NB4 (cell line): ENCODE measurements at regions not wholly inside any gene's neighbourhood (a gene's known extent, or its start where the extent isn't known, plus 50 kb on each side); places are given as distances from the start of the nearest gene placed in this dataset.

Source experiments
- MYC ChIP-seq: IDR thresholded peaks from 2 replicates; pipeline ENCODE4 v1.6.1; 2011; ENCODE audit warnings: low read depth, low read length
- POLR2A ChIP-seq: IDR thresholded peaks from 2 replicates; pipeline ENCODE4 v1.6.1; 2011; ENCODE audit warnings: mild to moderate bottlenecking; ENCODE audit not compliant: insufficient read length; ENCODE audit errors: extremely low read depth
- TF ChIP-seq, protein P1 (sequence below): IDR thresholded peaks from one replicate; pipeline ENCODE4 v1.5.1; 2012; ENCODE audit warnings: low read depth, low read length
- TF ChIP-seq, protein P2 (sequence below): IDR thresholded peaks from 2 replicates; pipeline ENCODE4 v1.6.1; 2011; ENCODE audit warnings: low read depth, low read length

DNA sequence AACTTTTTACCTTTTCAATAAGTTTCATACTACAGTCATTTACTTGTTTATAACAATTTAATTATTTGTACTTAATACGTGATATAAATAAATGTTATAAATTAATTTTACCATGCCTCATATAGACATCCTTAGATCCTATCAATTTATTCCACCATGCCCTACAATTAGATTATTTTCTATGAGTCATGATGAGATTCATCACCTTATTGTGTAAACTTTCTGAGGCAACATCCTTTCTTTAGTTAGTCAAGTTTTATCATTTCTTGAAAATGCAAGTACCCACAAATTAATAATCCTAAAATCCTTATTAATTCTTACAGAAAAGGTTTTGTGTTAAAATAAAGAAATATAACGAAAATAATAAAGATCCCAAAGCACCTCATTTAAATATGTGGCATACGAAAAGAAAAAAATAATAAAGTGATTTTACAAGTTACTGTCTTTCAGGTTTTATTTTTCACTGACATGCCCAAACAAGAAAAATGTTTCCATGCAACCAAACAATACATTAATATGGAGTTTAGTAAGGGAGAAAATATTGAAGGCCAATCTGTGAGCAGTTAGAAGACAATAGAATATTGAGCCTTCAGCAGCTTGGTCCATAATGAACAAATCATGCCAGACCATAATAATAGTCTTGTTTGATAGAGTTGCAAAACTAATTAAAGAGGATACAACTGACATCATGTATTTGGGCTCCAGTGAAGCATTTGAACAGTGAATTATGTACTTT lies 188.7 kb upstream of the MRPS30 start:
- TF ChIP-seq, protein P1, sequence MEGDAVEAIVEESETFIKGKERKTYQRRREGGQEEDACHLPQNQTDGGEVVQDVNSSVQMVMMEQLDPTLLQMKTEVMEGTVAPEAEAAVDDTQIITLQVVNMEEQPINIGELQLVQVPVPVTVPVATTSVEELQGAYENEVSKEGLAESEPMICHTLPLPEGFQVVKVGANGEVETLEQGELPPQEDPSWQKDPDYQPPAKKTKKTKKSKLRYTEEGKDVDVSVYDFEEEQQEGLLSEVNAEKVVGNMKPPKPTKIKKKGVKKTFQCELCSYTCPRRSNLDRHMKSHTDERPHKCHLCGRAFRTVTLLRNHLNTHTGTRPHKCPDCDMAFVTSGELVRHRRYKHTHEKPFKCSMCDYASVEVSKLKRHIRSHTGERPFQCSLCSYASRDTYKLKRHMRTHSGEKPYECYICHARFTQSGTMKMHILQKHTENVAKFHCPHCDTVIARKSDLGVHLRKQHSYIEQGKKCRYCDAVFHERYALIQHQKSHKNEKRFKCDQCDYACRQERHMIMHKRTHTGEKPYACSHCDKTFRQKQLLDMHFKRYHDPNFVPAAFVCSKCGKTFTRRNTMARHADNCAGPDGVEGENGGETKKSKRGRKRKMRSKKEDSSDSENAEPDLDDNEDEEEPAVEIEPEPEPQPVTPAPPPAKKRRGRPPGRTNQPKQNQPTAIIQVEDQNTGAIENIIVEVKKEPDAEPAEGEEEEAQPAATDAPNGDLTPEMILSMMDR, result no peak
- TF ChIP-seq POLR2A (no peak), MYC (no peak)
- TF ChIP-seq, protein P2, sequence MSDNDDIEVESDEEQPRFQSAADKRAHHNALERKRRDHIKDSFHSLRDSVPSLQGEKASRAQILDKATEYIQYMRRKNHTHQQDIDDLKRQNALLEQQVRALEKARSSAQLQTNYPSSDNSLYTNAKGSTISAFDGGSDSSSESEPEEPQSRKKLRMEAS, result no peak
